GM19395 (cell line): ENCODE measurements at regions not wholly inside any gene's neighbourhood (a gene's known extent, or its start where the extent isn't known, plus 50 kb on each side); places are given as distances from the start of the nearest gene placed in this dataset.
"Not testable (repeated sequence)": the region's sequence is repeated elsewhere in the genome, so short reads cannot be mapped to it uniquely, and the experiment has no call there.

Experiments used
- ATAC-seq: cut with Tn5 transposase; IDR thresholded peaks from one replicate; pipeline ENCODE4 v1.9.1; 2021; ENCODE audit warnings: mild to moderate bottlenecking, moderate library complexity; ENCODE audit not compliant: unreplicated experiment

- ATAC-seq = not testable (repeated sequence)
Observed at GRCh38 chr20:30386099-30386498, 871.4 kb upstream of the DEFB115 start.

GRCh38 chr20:30387823-30388222, 869.6 kb upstream of the DEFB115 start:
- not testable (repeated sequence) for ATAC-seq

DNA sequence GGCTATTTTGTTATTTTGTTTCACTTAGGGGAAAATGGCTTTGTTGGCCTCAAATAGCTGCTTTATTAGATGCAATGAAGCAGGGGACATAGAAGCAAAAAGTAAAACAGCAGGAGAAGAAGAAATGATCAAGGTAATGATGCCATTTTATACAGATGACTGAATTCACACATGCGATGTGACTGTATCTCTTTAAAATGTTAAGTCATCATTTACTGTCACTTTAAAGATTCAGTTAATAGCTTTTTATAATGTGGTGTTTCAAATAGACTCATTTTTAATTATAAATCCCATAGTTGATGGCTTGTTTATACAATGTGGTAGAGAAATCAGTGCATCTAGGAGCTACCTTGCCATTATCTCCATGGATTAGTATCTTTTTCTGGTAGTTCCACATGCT, 863.9 kb upstream of the DEFB115 start:
- not testable (repeated sequence) for ATAC-seq

DNA sequence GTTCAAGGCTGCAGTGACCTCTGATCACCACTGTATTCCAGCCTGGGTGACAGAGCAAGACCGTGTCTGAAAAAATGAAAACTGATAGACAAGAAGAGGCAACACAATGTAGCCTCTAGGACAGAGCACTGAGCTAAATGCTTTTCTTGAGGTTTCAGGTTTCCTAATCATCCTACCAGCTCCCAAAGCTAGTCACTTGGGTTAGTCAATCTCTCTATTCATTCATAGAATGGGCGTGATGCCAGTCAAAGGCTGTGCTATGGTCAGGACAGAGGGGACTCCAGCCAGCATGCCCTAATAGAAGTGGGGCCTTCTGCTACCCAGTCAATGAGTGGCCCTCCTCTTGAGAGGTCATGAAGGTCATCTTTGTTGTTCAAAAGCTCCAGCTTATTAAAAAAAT, 860.4 kb upstream of the DEFB115 start:
- not testable (repeated sequence) for ATAC-seq

DNA sequence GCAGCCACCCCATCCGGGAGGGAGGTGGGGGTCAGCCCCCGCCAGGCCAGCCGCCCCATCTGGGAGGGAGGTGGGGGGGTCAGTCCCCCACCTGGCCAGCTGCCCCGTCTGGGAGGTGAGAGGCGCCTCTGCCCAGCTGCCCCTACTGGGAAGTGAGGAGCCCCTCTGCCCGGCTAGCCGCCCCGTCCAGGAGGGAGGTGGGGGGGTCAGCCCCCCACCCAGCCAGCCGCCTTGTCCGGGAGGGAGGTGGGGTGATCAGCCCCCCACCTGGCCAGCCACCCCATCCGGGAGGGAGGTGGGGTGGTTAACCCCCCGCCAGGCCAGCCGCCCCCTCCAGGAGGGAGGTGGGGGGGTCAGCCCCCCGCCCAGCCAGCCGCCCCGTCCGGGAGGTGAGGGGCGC, 852.4 kb upstream of the DEFB115 start:
- ATAC-seq = not testable (repeated sequence)

- not testable (repeated sequence) for ATAC-seq
Observed at GRCh38 chr20:30405585-30405984, 851.9 kb upstream of the DEFB115 start.

DNA sequence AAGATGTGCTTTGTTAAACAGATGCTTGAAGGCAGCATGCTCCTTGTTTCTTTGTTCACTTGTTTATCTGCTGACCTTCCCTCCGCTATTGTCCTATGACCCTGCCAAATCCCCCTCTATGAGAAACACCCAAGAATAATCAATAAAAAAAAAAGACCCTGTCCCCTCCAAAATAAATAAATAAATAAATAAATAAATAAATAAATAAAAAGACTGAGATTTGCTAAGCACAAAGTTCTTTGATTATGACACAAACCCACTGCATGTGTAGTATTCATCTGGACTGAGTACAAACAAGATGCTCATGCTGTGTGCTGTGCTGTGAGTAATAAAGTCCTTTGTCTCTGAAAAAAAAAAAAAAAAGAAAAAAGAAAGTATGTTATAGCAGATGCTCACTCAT, 851.1 kb upstream of the DEFB115 start:
- ATAC-seq = not testable (repeated sequence)

- ATAC-seq = no peak
Observed at GRCh38 chr20:30412972-30413371, 844.5 kb upstream of the DEFB115 start.

- not testable (repeated sequence) for ATAC-seq
Observed at GRCh38 chr20:30417387-30417786, 840.1 kb upstream of the DEFB115 start.

- not testable (repeated sequence) for ATAC-seq
Observed at GRCh38 chr20:30418378-30418777, 839.1 kb upstream of the DEFB115 start.

DNA sequence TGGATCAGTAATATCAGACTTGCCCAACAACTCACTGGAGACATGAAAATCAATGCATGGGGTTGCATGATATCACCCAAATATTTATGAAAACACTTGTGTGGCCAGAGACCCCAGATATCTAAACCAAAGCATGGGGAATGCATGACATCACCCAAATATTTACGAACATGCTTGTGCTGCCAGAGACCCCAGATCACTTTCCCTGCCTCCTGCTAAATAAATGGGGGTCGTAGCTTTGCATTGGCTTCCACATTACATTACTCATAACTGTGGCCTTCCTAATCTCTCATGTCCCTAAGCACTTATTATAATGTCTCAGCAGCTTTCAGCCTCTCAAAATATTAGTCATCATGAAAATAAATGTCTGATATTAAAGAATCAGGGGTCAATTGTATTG, 838.0 kb upstream of the DEFB115 start:
- no peak for ATAC-seq

- ATAC-seq = not testable (repeated sequence)
Observed at GRCh38 chr20:30419871-30420420, 837.5 kb upstream of the DEFB115 start.
